HG02798 (cell line): ENCODE measurements at regions not wholly inside any gene's neighbourhood (a gene's known extent, or its start where the extent isn't known, plus 50 kb on each side); places are given as distances from the start of the nearest gene placed in this dataset.
"Not testable (repeated sequence)": the region's sequence is repeated elsewhere in the genome, so short reads cannot be mapped to it uniquely, and the experiment has no call there.

Experiments
- ATAC-seq: cut with Tn5 transposase; IDR thresholded peaks from one replicate; pipeline ENCODE4 v1.9.1; 2021; ENCODE audit warnings: mild to moderate bottlenecking; ENCODE audit not compliant: unreplicated experiment, poor library complexity

- ATAC-seq = no peak
Observed at GRCh38 chr4:144362366-144362765, 221.8 kb upstream of the GYPA start.

DNA sequence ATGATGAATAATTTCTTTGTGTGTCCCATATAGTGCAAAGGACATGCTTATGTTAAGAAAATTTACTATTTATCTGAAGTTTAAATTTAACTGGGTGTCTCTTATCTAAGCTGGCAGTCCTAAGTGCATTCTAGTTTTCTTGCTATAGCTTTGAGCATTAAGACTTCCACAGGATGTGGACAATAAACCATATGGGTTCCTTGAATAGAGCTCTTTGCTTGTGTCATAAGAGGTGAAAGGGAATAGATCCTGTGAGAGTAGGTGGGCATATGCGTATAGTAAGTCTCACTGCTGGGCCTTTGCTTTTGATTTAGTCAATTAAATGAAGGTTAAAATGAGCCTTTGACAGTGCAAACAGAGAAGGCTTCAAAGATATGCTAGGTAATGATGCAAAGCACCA is 223.4 kb upstream of the GYPA start:
- no peak for ATAC-seq

DNA sequence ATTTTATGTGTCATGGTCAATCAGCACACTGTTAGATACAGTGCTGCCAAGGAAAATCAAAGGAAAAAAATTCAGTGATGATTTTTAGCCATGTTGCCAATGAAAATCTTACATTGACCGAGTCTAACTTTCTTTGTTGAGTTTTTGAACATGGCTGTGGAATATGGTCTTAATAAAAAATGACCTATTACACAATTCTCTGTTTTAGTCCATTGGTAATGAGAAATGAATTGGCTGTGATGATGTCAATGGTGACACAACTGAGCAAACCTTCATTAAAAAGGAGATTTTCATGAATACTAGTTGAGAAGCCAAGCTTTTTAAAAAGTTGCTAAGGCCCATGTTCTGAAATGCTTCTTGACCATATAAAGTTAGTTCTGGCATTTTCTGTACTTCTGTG is 225.9 kb upstream of the GYPA start:
- ATAC-seq = no peak

DNA sequence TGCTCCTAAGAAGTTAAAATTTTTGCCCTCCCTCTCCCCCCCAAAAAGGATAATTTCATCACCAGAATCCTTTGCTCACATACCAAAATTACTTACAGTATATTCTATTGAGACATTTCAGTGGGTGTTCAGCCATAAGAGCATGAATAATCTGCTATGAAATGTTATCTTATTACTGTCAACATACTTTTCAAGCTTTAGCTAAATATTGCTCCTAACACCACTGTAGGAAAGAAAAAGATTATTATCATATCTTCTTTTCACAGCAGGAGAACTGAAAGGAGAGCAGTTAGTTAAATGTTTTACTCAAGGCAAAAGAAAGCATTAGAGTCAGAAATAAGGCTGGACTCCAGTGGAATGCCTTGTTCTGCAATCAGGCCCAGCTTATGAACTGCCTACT is 231.0 kb upstream of the GYPA start:
- ATAC-seq = no peak

DNA sequence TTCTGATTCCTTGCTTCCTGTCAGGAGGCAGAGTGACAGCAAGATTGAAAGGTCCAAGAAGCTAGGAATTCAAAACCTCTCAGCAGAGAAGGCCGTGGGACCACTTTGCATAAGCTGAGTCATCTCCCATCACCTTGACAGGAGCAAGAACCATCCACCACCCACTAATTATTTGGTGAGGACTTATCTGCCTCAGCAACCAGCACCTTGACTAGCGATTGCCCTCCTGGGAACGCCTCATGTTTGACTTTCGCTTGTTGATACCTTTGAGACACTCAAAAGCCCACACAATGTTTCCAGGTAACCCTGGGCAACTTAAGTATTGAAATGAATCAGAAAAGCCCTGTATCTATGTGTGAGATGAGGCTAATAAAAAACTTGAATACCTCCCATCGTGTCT is 233.5 kb upstream of the GYPA start:
- peak; percentile 75 for ATAC-seq

DNA sequence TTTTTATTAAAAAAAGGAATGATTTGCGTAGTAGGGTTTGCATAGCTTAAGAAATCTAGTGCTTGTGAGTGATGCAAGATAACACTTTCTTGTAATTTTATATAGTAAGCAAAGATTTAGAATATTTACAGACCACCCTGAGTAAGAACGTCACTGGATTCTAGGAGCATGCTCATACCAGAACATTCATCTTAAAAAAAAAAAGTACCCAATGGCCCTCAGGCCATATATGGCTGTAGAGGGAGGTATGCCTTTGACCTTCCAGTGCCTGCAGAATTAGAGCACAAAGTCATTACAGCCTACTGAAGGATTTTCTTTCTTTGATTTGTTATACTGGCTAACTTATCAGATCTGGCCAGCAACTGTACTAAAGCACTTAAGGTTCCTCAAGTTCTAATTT is 236.3 kb upstream of the GYPA start:
- no peak for ATAC-seq

- ATAC-seq = no peak
Observed at GRCh38 chr4:144384408-144384807, 243.9 kb upstream of the GYPA start.

DNA sequence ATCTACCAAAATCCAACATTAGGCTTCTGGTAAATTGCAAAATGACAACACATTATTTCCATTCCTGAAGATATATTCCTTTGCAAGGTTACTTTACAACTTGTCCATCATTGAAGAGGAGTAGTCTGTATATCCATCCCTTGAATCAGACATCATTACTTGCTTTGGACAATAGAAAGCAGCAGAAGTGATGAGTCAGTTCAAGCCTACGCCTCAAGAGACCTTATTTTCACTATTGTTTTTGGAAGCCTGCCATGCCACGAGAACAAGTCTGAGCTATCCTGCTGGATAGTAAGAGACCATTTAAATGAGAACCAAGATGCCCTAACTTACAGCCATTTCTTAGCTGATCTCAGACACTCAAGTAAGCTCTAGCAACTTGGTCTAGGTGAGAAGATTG is 246.0 kb upstream of the HHIP start:
- peak; percentile 68 for ATAC-seq

DNA sequence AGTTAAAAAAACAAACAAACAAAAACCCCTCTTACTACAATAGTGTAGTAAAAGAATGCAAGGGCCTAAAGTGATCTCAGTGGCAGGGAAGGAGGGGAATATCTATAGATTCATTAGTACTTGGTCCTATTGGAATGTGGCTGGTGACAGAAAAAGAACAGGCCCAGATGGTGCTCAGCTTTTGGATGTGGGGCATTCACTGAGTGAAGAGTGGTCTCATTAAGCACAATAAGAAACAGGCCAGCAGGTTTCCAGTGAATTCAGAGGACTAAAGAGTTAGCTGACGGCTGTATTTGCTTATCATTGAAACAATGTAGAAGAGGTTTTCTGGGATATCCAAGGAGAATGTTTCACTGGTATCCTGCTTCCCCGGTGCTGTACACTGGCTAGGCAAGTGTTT is 243.8 kb upstream of the HHIP start:
- no peak for ATAC-seq

DNA sequence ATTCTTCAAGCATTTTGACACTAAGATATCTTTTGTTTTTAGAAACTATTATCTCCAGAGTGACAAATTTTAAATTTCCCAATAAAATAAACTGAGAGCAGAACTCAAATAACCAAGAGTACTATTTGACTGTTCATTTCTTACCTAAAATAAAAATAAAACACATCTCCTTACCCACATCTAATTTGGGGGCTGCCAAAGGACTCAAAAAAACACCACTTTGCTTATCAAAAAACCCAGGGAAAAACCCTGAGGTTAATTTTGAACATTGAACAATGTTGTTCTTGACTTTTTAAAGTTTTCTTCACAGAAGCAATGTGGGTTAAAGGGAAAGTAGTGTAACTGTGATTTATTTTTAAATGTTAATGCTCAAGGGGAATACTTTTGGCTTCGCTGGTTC is 243.0 kb upstream of the HHIP start:
- no peak for ATAC-seq

DNA sequence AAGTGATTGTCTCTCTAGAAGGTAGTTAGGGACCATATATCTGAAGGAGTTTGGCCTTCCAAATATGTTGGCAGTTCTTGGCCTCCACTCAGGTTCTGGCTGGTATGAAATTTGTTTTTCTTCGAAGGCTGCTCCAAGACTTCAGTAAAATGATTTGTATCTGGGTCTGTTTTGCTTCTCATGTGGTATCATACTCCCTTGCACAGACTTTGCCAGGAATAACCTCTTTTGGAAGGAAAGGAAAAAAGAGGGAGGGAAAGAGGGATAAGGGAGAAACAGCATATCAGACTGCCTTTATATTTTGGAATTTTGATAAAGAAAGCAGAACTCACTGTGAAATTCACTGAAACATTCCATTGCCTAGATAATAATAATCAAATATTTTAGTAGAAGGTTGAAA is 242.1 kb upstream of the HHIP start:
- ATAC-seq = no peak

DNA sequence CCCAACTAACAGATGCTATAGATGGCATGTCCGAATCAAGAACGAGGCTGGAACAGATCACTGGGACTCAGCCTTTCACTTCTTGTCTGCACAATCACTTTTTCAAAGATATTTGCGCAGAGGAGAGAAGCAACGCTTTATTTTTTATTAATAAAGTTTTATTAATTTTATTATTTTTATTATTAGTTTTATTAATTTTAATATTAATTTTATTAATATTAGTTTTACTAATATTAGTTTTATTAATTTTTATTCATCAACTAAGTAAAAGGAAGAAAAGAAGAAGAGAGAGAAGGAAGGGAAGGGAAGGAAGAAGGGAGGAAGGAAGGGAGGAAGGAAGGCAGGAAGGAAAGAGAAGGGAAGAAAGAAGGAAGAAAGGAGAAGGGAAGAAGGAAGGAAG is 236.4 kb upstream of the HHIP start:
- ATAC-seq = no peak

DNA sequence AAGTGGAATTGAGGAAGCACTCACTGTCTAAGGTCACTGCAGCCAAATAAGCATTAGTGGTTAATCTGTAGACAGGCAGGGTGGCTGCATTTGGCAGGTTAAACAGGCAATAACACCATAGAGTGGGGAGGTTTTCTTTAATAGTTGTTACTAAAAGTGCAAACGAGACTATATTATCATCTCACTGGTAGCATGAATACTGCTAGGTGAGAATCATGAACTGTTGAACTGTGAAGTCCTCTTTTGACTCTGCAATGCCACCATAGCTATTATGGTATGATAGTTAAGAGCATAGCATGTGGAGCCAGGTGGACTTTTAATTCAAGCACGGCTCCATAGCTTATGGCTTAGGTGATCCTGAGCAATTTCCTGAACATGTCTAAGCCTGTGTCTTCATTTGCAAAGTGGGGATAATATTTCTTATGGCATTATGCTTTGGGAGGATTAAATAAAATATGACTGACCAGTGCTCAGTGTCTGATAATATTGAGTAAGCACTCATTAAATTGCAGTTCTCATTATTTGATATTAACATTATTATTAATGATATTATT is 235.6 kb upstream of the HHIP start:
- ATAC-seq = no peak

DNA sequence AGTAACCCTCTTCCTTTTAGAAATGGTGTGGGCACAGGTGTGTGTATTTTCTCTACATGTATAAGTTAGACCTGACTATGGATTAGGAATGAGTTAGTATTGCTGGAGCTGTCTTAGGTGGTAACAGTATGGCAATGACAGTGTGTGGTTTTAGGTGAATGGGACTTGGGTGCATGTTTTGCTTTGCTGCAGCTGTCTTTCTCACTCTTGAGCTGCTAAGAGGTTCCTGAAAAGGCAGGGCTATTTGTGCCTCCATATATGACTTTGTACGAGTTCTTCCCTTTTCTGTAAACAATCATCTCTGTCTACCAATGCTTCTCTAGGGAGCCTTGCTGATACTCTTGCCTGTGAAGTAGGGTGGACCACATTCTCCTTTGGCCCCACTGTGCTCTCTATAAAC is 234.8 kb upstream of the HHIP start:
- ATAC-seq = no peak

- peak; percentile 38 for ATAC-seq
Observed at GRCh38 chr4:144411700-144412099, 234.3 kb upstream of the HHIP start.

DNA sequence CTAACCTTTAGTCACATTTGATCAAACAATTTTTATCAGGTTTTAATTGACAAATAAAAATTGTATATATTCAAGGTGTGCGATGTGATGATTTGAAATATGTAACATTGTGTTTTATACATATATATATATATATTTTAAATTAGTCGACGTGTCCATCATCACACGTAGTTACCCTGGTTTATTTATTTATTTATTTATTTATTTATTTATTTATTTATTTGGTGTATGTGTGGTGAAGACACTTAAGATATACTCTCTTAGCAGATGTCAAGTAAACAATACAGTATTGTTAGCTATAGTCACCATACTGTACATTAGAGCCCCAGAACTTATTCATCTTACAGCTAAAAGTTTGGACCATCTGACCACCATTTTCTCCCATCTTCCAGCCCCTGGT is 224.9 kb upstream of the HHIP start:
- no peak for ATAC-seq

DNA sequence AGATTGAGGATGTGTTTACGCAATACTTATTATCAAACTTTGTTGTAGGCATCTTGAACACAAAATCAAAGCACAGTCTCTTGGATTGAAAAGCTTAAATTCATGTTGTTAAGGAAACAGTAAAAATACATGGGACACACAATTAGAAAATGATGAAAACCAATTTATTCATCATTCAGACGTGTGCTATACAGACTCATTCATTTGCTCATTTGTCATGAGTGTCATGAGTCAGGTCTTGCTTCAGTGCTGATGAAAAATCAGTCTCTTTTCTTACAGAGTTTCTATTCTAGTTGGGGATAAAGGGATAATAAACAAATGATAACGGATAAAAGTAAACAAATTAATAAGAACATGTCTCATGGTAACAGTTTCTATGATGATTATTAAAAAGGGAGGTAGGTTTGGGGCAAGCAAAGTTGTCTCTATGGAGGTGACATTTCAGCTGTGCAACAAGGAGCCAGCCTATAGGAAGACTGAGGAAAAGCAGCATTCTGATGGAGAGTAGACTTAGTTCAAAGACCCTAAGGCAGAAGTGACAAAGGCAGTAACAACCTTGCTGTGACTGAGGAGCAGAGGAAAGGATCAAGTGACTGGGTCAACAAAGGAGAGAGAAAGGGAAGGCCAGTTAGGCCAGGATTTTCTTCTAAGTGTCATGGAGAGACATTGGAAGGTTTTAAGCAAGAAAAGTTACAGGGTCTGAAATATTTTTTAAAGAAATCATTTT is 224.0 kb upstream of the HHIP start:
- ATAC-seq = no peak

- no peak for ATAC-seq
Observed at GRCh38 chr4:144423930-144424329, 222.0 kb upstream of the HHIP start.

- not testable (repeated sequence) for ATAC-seq
Observed at GRCh38 chr4:144426023-144426422, 219.9 kb upstream of the HHIP start.

DNA sequence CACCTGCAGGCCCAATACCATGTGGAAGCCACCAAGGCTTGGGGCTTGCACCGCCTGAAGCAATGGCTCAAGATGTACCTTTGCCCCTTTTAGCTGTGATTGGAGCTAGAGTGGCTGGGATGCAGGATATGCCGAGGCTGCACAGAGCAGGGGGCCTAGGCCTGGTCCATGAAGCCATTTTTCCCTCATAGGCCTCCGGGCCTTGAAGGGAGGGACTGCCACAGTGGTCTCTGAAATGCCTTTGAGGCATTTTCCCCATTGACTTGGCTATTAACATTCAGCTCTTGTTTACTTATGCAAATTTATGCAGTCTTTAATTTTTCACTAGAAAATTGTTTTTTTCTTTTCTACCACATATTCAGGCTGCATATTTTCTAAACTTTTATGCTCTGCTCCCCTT is 203.2 kb upstream of the HHIP start:
- no peak for ATAC-seq

- no peak for ATAC-seq
Observed at GRCh38 chr4:144449611-144450010, 196.3 kb upstream of the HHIP start.

GRCh38 chr4:144450526-144450925 is 195.4 kb upstream of the HHIP start:
- no peak for ATAC-seq
